ENCODE measurements at regions not wholly inside any gene's neighbourhood (a gene's known extent, or its start where the extent isn't known, plus 50 kb on each side); places are given as distances from the start of the nearest gene placed in this dataset.

GRCh38 chr6:14703586-14703985 is 542.3 kb upstream of the JARID2 start:
- in situ Hi-C loops (cut with HindIII; ENCODE audit: low pct_unique_long_range_greater_than_20kb, low sequenced_read_pairs) (no loop called here), intact Hi-C loops (cut with micrococcal nuclease; ENCODE audit: unreplicated experiment) (no loop called here)
- ChIA-PET CTCF (no interaction called here), POLR2A (interaction anchor here (0.6 kb wide), 1 partner anchor 99 kb away, joined by 3 read pairs; no protein-coding TSS in a partner anchor)
- Histone ChIP-seq H3K4me1 (ENCODE audit: control insufficient read depth, insufficient read depth, low read length) (no peaks in the 10 kb centered on the region), H3K36me3 (ENCODE audit: control insufficient read depth, insufficient read depth, low read length) (no peaks in the 10 kb centered on the region), H3K9me3 (ENCODE audit: control insufficient read depth, insufficient read depth, low read depth, low read length) (no peaks in the 10 kb centered on the region), H3K27ac (ENCODE audit: low read length) (no peak overlapping the region), H3K27me3 (ENCODE audit: control insufficient read depth, insufficient read depth, low read length) (no peaks in the 10 kb centered on the region), H3K4me3 (ENCODE audit: low read depth in 2 of 2, low read length in 2 of 2) (no peak overlapping the region)
- TF ChIP-seq REST (IDR thresholded peaks at IDR 0.05; ENCODE audit: insufficient read depth in 1 of 2, low read depth in 2 of 2, low read length in 1 of 2) (no peak), SIN3A (IDR thresholded peaks at IDR 0.05; ENCODE audit: borderline replicate concordance, insufficient read depth, low read depth, low read length) (no peak), POLR2AphosphoS5 (IDR thresholded peaks at IDR 0.05; ENCODE audit: low read depth, low read length) (no peak), TCF7L2 (IDR thresholded peaks at IDR 0.05; ENCODE audit: low read depth, low read length) (no peak)
- TF ChIP-seq, protein P1, sequence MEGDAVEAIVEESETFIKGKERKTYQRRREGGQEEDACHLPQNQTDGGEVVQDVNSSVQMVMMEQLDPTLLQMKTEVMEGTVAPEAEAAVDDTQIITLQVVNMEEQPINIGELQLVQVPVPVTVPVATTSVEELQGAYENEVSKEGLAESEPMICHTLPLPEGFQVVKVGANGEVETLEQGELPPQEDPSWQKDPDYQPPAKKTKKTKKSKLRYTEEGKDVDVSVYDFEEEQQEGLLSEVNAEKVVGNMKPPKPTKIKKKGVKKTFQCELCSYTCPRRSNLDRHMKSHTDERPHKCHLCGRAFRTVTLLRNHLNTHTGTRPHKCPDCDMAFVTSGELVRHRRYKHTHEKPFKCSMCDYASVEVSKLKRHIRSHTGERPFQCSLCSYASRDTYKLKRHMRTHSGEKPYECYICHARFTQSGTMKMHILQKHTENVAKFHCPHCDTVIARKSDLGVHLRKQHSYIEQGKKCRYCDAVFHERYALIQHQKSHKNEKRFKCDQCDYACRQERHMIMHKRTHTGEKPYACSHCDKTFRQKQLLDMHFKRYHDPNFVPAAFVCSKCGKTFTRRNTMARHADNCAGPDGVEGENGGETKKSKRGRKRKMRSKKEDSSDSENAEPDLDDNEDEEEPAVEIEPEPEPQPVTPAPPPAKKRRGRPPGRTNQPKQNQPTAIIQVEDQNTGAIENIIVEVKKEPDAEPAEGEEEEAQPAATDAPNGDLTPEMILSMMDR (IDR thresholded peaks at IDR 0.05): no peak
- no TSS peak for BruUV-seq (replicated peaks)
- DNase-seq (ENCODE audit: low read depth, low spot score) (no peak), ATAC-seq (no peak)

DNA sequence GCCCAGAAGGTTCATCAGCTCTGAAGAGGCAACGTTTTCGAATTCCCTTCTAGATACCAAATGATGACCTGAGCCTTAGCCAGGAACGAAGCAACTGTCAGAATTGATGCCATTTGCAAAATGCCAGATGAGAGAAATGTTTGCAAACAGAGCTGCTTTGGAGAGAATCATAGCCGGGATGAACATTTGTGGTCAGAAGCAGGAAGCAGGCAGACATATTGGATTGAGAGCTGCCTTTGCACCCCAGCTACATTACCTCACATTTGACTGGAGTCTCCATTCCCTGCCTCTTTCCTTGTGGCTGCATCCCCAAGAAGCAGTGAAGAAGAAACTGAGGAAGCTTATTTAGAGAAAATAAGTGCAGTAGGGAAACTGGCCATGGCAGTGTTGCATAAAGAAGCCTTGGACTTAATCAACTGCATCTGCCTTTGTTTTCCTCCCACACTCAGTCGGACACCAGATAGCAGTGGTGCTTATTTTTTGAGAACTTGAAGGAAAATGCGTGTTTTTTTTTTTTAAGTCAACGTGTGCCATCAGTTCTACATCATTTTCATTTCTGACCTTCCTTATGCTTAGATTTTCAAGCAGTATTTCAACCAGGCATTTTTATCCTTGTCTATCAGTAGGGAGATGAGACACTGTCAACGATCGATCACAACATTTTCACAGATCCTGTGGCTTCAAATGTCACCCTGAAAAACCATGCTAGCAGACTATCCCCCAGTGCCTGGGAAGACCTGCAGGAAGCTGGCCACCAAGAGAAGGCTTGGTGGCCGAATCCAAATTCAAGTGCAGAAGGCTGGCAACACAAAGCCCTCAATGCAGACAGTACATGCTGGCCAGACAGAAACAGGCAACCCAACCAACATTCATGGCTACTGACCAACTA is 541.2 kb upstream of the JARID2 start:
- ATAC-seq (no peak), DNase-seq (ENCODE audit: low read depth, low spot score) (no peak)
- H3K9me3 ChIP-seq (ENCODE audit: control insufficient read depth, insufficient read depth, low read depth, low read length): no peaks in the 10 kb centered on the region
- in situ Hi-C loops (cut with HindIII; ENCODE audit: low pct_unique_long_range_greater_than_20kb, low sequenced_read_pairs) (no loop called here), intact Hi-C loops (cut with micrococcal nuclease; ENCODE audit: unreplicated experiment) (no loop called here)
- CTCF ChIA-PET: interaction anchor here (0.5 kb wide), 1 partner anchor 180 kb away, joined by 3 read pairs; no protein-coding TSS in a partner anchor
- POLR2A ChIA-PET: no interaction called here
- H3K27me3 ChIP-seq (ENCODE audit: control insufficient read depth, insufficient read depth, low read length): no peaks in the 10 kb centered on the region
- no peaks in the 10 kb centered on the region for H3K36me3 ChIP-seq (ENCODE audit: control insufficient read depth, insufficient read depth, low read length)
- no TSS peak for BruUV-seq (replicated peaks)
- H3K4me1 ChIP-seq (ENCODE audit: control insufficient read depth, insufficient read depth, low read length): no peaks in the 10 kb centered on the region
- H3K4me3 ChIP-seq (ENCODE audit: low read depth in 2 of 2, low read length in 2 of 2): no peak overlapping the region
- no peak overlapping the region for H3K27ac ChIP-seq (ENCODE audit: low read length)
- TF ChIP-seq SIN3A (IDR thresholded peaks at IDR 0.05; ENCODE audit: borderline replicate concordance, insufficient read depth, low read depth, low read length): no peak
- no peak for TF ChIP-seq TCF7L2 (IDR thresholded peaks at IDR 0.05; ENCODE audit: low read depth, low read length)
- TF ChIP-seq REST (IDR thresholded peaks at IDR 0.05; ENCODE audit: insufficient read depth in 1 of 2, low read depth in 2 of 2, low read length in 1 of 2): no peak
- TF ChIP-seq, protein P1 (IDR thresholded peaks at IDR 0.05): no peak
- no peak for TF ChIP-seq POLR2AphosphoS5 (IDR thresholded peaks at IDR 0.05; ENCODE audit: low read depth, low read length)
